ENCODE measurements at regions not wholly inside any gene's neighbourhood (a gene's known extent, or its start where the extent isn't known, plus 50 kb on each side); places are given as distances from the start of the nearest gene placed in this dataset.
A peak's percentile ranks its signal among the peaks of the same experiment; 100 is the strongest.

DNA sequence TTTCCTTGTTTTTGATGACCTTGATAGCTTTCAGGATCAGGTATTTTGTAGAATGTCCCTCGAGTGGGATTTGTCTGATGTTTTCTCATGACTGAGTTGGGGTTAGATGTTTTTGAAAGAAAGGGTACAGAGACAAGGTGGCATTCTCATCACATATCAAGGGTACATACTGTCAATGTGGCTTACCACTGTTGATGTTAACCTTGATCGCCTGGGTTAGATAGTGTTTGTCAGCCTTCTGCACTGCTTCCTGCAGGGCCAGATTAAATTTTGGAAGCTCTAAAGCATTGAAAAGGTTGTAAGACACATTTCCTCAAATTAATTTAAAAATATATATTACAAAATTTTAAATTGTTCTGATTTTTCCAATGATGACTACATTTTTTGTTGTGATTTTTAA, 287.4 kb upstream of the ACTBL2 start:
- H3K36me3 ChIP-seq (ENCODE audit: control insufficient read depth, insufficient read depth, low read length): no peaks in the 10 kb centered on the region
- WGBS (ENCODE audit: insufficient coverage): 6% methylated on average over 2 of the region's 2 CpGs
- H3K4me3 ChIP-seq (ENCODE audit: low read length): no peak overlapping the region
- H3K4me1 Mint-ChIP-seq: peaks cover 0 to 3% of the 10 kb centered on the region in 2 donors
- no peak overlapping the region for H3K27ac ChIP-seq (ENCODE audit: low read length)
- TF ChIP-seq, protein P1, sequence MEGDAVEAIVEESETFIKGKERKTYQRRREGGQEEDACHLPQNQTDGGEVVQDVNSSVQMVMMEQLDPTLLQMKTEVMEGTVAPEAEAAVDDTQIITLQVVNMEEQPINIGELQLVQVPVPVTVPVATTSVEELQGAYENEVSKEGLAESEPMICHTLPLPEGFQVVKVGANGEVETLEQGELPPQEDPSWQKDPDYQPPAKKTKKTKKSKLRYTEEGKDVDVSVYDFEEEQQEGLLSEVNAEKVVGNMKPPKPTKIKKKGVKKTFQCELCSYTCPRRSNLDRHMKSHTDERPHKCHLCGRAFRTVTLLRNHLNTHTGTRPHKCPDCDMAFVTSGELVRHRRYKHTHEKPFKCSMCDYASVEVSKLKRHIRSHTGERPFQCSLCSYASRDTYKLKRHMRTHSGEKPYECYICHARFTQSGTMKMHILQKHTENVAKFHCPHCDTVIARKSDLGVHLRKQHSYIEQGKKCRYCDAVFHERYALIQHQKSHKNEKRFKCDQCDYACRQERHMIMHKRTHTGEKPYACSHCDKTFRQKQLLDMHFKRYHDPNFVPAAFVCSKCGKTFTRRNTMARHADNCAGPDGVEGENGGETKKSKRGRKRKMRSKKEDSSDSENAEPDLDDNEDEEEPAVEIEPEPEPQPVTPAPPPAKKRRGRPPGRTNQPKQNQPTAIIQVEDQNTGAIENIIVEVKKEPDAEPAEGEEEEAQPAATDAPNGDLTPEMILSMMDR (IDR thresholded peaks at IDR 0.05): no peak
- H3K9me3 Mint-ChIP-seq: no peaks in the 10 kb centered on the region
- no peak overlapping the region for H3K4me3 Mint-ChIP-seq
- H3K9me3 ChIP-seq (ENCODE audit: control insufficient read depth, insufficient read depth, low read length): no peaks in the 10 kb centered on the region
- no peaks in the 10 kb centered on the region for H3K36me3 Mint-ChIP-seq
- intact Hi-C loops (cut with micrococcal nuclease): no loop called here
- H3K4me1 ChIP-seq (ENCODE audit: control insufficient read depth, insufficient read depth, low read length): no peaks in the 10 kb centered on the region
- DNase-seq: no peak
- H3K27me3 Mint-ChIP-seq (ENCODE audit: low read depth in 2 of 2): no peaks in the 10 kb centered on the region
- ATAC-seq: peak in 1 of 3 donors; percentile 32
- no peaks in the 10 kb centered on the region for H3K27me3 ChIP-seq (ENCODE audit: control insufficient read depth, insufficient read depth, low read length)
- no peak overlapping the region for H3K27ac Mint-ChIP-seq

DNA sequence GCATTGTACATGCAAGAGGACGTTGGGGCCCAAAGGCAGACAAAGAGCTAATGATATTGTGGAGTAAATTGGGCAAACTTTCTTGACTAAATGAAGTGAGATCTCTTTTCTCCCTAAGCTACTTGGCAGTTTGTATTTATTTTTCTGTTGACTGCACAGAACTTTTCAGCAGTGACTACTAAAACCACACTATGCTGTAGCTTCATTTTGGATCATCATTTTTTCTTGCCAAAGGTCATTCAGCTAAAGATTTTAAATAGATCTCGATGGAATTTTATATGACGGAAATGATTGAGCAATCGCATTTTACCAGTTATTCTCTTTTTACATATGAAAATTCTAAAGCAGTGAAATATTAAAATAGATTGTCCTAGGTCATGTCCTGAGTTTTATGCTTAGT, 286.1 kb upstream of the ACTBL2 start:
- H3K27ac ChIP-seq (ENCODE audit: low read length): no peak overlapping the region
- H3K36me3 Mint-ChIP-seq: no peaks in the 10 kb centered on the region
- H3K4me3 Mint-ChIP-seq: no peak overlapping the region
- H3K4me3 ChIP-seq (ENCODE audit: low read length): no peak overlapping the region
- TF ChIP-seq, protein P1 (IDR thresholded peaks at IDR 0.05): no peak
- no peaks in the 10 kb centered on the region for H3K36me3 ChIP-seq (ENCODE audit: control insufficient read depth, insufficient read depth, low read length)
- H3K4me1 Mint-ChIP-seq: peaks cover 0 to 3% of the 10 kb centered on the region in 2 donors
- H3K27me3 ChIP-seq (ENCODE audit: control insufficient read depth, insufficient read depth, low read length): no peaks in the 10 kb centered on the region
- DNase-seq (no peak), ATAC-seq (no peak)
- H3K4me1 ChIP-seq (ENCODE audit: control insufficient read depth, insufficient read depth, low read length): no peaks in the 10 kb centered on the region
- H3K27me3 Mint-ChIP-seq (ENCODE audit: low read depth in 2 of 2): no peaks in the 10 kb centered on the region
- no peaks in the 10 kb centered on the region for H3K9me3 ChIP-seq (ENCODE audit: control insufficient read depth, insufficient read depth, low read length)
- no peak overlapping the region for H3K27ac Mint-ChIP-seq
- no peaks in the 10 kb centered on the region for H3K9me3 Mint-ChIP-seq
- 68% methylated on average over 1 of the region's 4 CpGs for WGBS (ENCODE audit: insufficient coverage)
- intact Hi-C loops (cut with micrococcal nuclease): no loop called here

DNA sequence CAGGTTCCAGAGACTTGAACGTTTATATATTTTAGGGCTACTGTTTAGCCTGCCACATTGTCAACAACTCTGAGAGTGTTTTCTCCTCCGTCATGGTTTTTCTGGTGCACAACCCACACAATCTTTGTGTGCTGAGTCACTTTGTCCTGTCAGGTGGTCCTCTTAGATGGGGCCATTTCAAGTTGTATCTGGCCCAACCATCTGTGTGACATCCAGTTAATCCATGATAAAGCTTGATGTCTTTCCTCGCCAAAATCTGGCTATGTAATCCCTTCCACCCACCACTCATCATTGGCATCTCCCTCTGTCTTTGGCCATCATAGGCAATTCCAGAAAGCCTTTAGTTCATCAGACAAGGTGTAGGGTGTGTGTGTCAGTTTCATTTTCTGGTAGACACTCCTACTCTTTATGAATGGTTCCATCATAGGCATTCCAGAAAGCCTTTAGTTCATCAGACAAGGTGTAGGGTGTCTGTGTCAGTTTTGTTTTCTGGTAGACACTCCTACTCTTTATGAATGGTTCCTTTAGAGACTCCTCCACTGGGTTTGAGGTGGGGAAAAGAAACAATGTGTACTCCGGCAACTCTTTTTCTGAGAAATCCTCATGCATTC, 282.0 kb upstream of the ACTBL2 start:
- no peaks in the 10 kb centered on the region for H3K4me1 ChIP-seq (ENCODE audit: control insufficient read depth, insufficient read depth, low read length)
- no peaks in the 10 kb centered on the region for H3K36me3 Mint-ChIP-seq
- TF ChIP-seq, protein P1 (IDR thresholded peaks at IDR 0.05): no peak

DNA sequence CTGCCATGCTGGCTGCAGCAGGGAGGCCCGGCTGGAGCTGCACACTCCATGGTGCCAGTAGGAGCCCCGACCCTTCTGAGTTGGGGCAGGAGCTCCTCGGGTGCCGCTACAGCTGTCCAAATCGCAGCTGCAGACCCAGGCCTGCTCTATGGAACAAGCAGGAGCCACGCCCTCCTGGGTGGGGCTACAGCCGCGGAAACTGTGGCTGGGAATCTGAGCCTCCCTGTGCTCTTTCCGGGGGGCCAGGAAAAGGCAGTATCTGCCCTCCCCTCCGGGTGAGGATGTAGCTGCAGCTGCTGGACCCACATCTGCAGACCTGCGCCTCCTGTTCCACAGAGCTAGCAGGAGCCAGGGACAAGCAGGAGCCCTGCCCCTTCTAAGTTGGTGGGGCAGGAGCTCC, 278.9 kb upstream of the ACTBL2 start:
- no peak overlapping the region for H3K27ac ChIP-seq (ENCODE audit: low read length)
- H3K9me3 ChIP-seq (ENCODE audit: control insufficient read depth, insufficient read depth, low read length): no peaks in the 10 kb centered on the region
- peaks cover 0 to 2% of the 10 kb centered on the region in 2 donors for H3K27me3 Mint-ChIP-seq (ENCODE audit: low read depth in 2 of 2)
- WGBS (ENCODE audit: insufficient coverage): 86% methylated on average over 11 of the region's 11 CpGs
- no peak overlapping the region for H3K4me3 Mint-ChIP-seq
- H3K36me3 ChIP-seq (ENCODE audit: control insufficient read depth, insufficient read depth, low read length): no peaks in the 10 kb centered on the region
- DNase-seq (no peak), ATAC-seq (no peak)
- H3K4me3 ChIP-seq (ENCODE audit: low read length): no peak overlapping the region
- no peak overlapping the region for H3K27ac Mint-ChIP-seq
- H3K27me3 ChIP-seq (ENCODE audit: control insufficient read depth, insufficient read depth, low read length): no peaks in the 10 kb centered on the region
- TF ChIP-seq, protein P1 (IDR thresholded peaks at IDR 0.05): no peak
- H3K9me3 Mint-ChIP-seq: no peaks in the 10 kb centered on the region
- no peaks in the 10 kb centered on the region for H3K4me1 Mint-ChIP-seq
- H3K4me1 ChIP-seq (ENCODE audit: control insufficient read depth, insufficient read depth, low read length): no peaks in the 10 kb centered on the region
- intact Hi-C loops (cut with micrococcal nuclease): no loop called here
- no peaks in the 10 kb centered on the region for H3K36me3 Mint-ChIP-seq

More for the DNA sequence above, 282.0 kb upstream of the ACTBL2 start:
- no peak for DNase-seq
- H3K36me3 ChIP-seq (ENCODE audit: control insufficient read depth, insufficient read depth, low read length): no peaks in the 10 kb centered on the region
- H3K27ac ChIP-seq (ENCODE audit: low read length): no peak overlapping the region
- 89% methylated on average over 3 of the region's 4 CpGs for WGBS (ENCODE audit: insufficient coverage)
- intact Hi-C loops (cut with micrococcal nuclease): no loop called here
- H3K9me3 ChIP-seq (ENCODE audit: control insufficient read depth, insufficient read depth, low read length): no peaks in the 10 kb centered on the region
- H3K4me3 ChIP-seq (ENCODE audit: low read length): no peak overlapping the region
- Mint-ChIP-seq H3K9me3 (no peaks in the 10 kb centered on the region), H3K4me1 (no peaks in the 10 kb centered on the region), H3K27ac (no peak overlapping the region), H3K4me3 (no peak overlapping the region), H3K27me3 (ENCODE audit: low read depth in 2 of 2) (no peaks in the 10 kb centered on the region)
- H3K27me3 ChIP-seq (ENCODE audit: control insufficient read depth, insufficient read depth, low read length): no peaks in the 10 kb centered on the region
- no peak for ATAC-seq
